T-helper 1 cell treated with Interleukin-12 subunit alpha and Interleukin-12 subunit beta and Interleukin-4 antibody, amounts not matched to agents 30 μg/mL and 1 μg/mL, for 36 hours (primary cell): ENCODE measurements at regions not wholly inside any gene's neighbourhood (a gene's known extent, or its start where the extent isn't known, plus 50 kb on each side); places are given as distances from the start of the nearest gene placed in this dataset.

Experiments
- H3K27ac Mint-ChIP-seq: one replicate; pipeline ENCODE4 v1.8.0; 2021; ENCODE audit warnings: mild to moderate bottlenecking, mixed read lengths
- H3K27me3 Mint-ChIP-seq: one replicate; pipeline ENCODE4 v1.8.0; 2021; ENCODE audit warnings: low read depth, mixed read lengths
- H3K36me3 Mint-ChIP-seq: one replicate; pipeline ENCODE4 v1.8.0; 2021; ENCODE audit warnings: low read depth, mixed read lengths
- H3K4me1 Mint-ChIP-seq: one replicate; pipeline ENCODE4 v1.8.0; 2021; ENCODE audit warnings: low read depth, mixed read lengths
- H3K4me3 Mint-ChIP-seq: one replicate; pipeline ENCODE4 v1.8.0; 2021; ENCODE audit warnings: mild to moderate bottlenecking, moderate library complexity, mixed read lengths
- H3K9me3 Mint-ChIP-seq: one replicate; pipeline ENCODE4 v1.8.0; 2021; ENCODE audit warnings: mixed read lengths

GRCh38 chr5:14090755-14091154 is 52.4 kb upstream of the TRIO start:
- Mint-ChIP-seq H3K27ac (no peak overlapping the region), H3K4me1 (no peaks in the 10 kb centered on the region), H3K36me3 (no peaks in the 10 kb centered on the region), H3K4me3 (no peak overlapping the region), H3K9me3 (no peaks in the 10 kb centered on the region), H3K27me3 (peaks cover under 1% of the 10 kb centered on the region)

DNA sequence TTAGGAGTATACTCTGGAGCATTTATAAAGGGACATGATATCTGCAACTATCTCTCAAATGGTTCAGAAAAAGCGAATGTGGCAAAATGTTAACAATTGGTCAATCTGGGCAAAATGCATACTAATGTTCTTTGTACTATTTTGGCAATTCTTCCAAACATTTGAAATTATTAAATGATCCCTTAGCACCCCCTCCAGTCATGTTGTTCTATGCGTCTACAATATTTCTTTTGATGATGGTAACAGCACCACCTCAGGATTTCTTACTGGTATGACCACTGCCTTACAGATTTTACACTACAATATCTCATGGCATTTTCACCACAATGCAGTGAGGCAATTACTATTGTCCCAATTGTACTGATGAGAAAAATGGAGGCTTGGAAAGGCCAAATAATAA is 52.9 kb upstream of the TRIO start:
- H3K4me3 Mint-ChIP-seq, result no peak overlapping the region
- H3K27ac Mint-ChIP-seq, result no peak overlapping the region
- no peaks in the 10 kb centered on the region for H3K36me3 Mint-ChIP-seq
- H3K4me1 Mint-ChIP-seq, result no peaks in the 10 kb centered on the region
- H3K27me3 Mint-ChIP-seq, result no peaks in the 10 kb centered on the region
- H3K9me3 Mint-ChIP-seq, result no peaks in the 10 kb centered on the region

DNA sequence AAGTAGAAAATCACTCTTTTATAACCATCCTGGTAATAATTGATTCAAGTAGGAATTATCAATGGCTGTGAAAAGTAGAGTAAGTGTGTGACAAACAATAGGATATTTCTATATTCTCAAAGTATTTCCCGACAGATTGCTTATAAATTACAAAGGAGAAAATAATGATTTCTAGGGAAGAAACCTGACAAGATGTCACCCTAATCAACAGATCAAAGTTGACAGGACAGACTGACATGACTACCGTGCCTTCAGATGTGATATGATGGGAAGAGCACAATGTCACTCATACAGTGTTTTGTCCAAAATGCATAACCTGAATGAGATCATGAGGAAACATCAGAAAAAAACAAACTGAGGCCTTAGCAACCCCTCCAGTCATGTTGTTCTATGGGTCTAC is 53.9 kb upstream of the TRIO start:
- Mint-ChIP-seq H3K27ac (no peak overlapping the region), H3K9me3 (no peaks in the 10 kb centered on the region), H3K36me3 (no peaks in the 10 kb centered on the region)

DNA sequence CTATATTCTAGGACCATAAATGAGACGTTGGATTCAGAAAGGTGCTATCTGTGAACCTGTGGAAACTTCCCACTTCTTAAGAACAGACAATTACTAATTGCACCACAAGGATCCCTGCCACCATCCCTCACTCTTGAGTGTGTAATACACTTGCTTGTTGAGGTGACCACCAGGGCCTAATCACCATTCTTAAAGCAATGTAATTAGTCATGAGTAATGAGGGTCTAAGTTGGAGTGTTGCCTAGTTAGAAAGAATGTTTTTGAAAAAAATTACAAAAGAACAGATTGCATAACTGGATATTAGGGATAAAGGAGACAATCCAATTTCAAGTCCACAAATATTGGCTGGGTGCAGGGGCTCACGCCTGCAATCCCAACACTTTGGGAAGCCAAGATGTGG is 56.9 kb upstream of the TRIO start:
- no peaks in the 10 kb centered on the region for H3K4me1 Mint-ChIP-seq
- no peak overlapping the region for H3K27ac Mint-ChIP-seq
- H3K9me3 Mint-ChIP-seq, result no peaks in the 10 kb centered on the region
- H3K27me3 Mint-ChIP-seq, result no peaks in the 10 kb centered on the region
- no peak overlapping the region for H3K4me3 Mint-ChIP-seq
- H3K36me3 Mint-ChIP-seq, result no peaks in the 10 kb centered on the region

More for the DNA sequence above, 53.9 kb upstream of the TRIO start:
- no peak overlapping the region for H3K4me3 Mint-ChIP-seq
- no peaks in the 10 kb centered on the region for H3K4me1 Mint-ChIP-seq
- H3K27me3 Mint-ChIP-seq, result no peaks in the 10 kb centered on the region

DNA sequence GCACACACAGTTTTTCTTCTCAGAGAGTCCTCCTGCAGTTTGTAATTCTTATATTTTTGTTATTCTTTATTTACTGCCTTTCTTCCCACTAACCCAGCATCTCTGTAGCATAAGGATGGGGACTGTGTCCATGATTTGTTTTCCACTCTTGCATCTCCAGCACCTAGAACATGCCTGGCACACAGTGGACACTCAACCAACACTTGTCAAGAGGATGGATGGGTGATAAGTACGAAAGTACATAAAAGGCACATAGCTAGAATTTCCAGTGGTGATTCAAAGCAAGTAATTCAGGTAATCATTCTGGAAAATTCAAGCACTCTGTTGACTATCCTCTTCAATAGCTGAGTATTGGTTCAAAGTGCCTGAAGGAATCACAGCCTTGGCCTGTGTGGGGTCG is 60.2 kb upstream of the TRIO start:
- no peak overlapping the region for H3K4me3 Mint-ChIP-seq
- H3K27ac Mint-ChIP-seq, result no peak overlapping the region
- H3K4me1 Mint-ChIP-seq, result no peaks in the 10 kb centered on the region
- no peaks in the 10 kb centered on the region for H3K9me3 Mint-ChIP-seq
- H3K27me3 Mint-ChIP-seq, result no peaks in the 10 kb centered on the region
- no peaks in the 10 kb centered on the region for H3K36me3 Mint-ChIP-seq

GRCh38 chr5:14082523-14082922 is 60.6 kb upstream of the TRIO start:
- Mint-ChIP-seq H3K36me3 (no peaks in the 10 kb centered on the region), H3K27me3 (no peaks in the 10 kb centered on the region)

DNA sequence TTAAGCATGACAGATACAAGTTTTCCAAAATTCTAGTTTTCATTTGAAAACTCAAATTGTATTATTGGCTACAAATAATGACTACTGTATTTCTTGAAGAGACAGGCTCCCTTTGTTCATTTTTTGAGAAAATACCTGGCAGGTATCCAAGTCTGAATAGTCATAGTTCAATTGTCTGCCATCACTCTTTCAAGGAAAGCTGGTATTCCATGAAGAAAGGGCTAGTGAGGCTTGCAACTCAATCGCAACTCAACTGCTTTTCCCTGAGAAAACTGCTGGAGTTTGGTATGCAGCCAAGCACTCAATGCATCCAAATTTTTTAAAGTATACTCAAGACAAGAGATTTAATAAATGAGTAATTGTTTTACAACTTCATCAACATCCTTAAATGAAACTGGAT is 61.4 kb upstream of the TRIO start:
- H3K27ac Mint-ChIP-seq, result no peak overlapping the region
- no peaks in the 10 kb centered on the region for H3K27me3 Mint-ChIP-seq
- no peaks in the 10 kb centered on the region for H3K36me3 Mint-ChIP-seq
- H3K4me1 Mint-ChIP-seq, result no peaks in the 10 kb centered on the region
- no peaks in the 10 kb centered on the region for H3K9me3 Mint-ChIP-seq
- H3K4me3 Mint-ChIP-seq, result no peak overlapping the region

More at GRCh38 chr5:14082523-14082922, 60.6 kb upstream of the TRIO start:
- Mint-ChIP-seq H3K27ac (no peak overlapping the region), H3K4me3 (no peak overlapping the region), H3K9me3 (no peaks in the 10 kb centered on the region), H3K4me1 (no peaks in the 10 kb centered on the region)

- Mint-ChIP-seq H3K9me3 (no peaks in the 10 kb centered on the region), H3K27ac (no peak overlapping the region), H3K36me3 (no peaks in the 10 kb centered on the region), H3K27me3 (no peaks in the 10 kb centered on the region), H3K4me3 (no peak overlapping the region), H3K4me1 (no peaks in the 10 kb centered on the region)
Measured at GRCh38 chr5:14078716-14079115, 64.4 kb upstream of the TRIO start.

GRCh38 chr5:14077501-14077900 is 65.6 kb upstream of the TRIO start:
- Mint-ChIP-seq H3K9me3 (no peaks in the 10 kb centered on the region), H3K4me3 (no peak overlapping the region), H3K36me3 (no peaks in the 10 kb centered on the region), H3K4me1 (no peaks in the 10 kb centered on the region), H3K27me3 (no peaks in the 10 kb centered on the region), H3K27ac (no peak overlapping the region)

- H3K9me3 Mint-ChIP-seq, result no peaks in the 10 kb centered on the region
- H3K27ac Mint-ChIP-seq, result no peak overlapping the region
- H3K4me3 Mint-ChIP-seq, result no peak overlapping the region
- H3K36me3 Mint-ChIP-seq, result no peaks in the 10 kb centered on the region
- no peaks in the 10 kb centered on the region for H3K4me1 Mint-ChIP-seq
- no peaks in the 10 kb centered on the region for H3K27me3 Mint-ChIP-seq
Measured at GRCh38 chr5:14076561-14076960, 66.6 kb upstream of the TRIO start.

- no peaks in the 10 kb centered on the region for H3K4me1 Mint-ChIP-seq
- H3K27ac Mint-ChIP-seq, result no peak overlapping the region
- no peaks in the 10 kb centered on the region for H3K27me3 Mint-ChIP-seq
- H3K9me3 Mint-ChIP-seq, result no peaks in the 10 kb centered on the region
- H3K36me3 Mint-ChIP-seq, result no peaks in the 10 kb centered on the region
- no peak overlapping the region for H3K4me3 Mint-ChIP-seq
Measured at GRCh38 chr5:14075937-14076336, 67.2 kb upstream of the TRIO start.

DNA sequence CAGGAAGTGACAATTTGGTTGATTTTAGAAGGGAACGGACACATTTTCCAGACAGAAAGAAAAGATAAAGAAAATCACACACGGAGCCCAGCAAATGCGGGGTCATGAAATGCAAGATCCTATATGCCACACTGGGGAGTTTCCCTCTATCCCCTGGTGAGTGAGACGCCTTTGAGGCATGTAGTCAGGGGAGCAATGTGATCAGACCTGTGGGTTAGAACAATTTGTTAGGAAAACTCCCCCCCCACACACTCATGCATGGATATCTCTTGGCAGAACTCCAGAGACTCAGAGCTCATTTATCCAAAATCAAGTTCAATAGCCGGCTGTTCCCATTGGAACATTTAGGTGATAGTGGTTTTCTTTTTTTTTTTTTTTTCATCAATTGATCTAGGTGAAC is 71.7 kb upstream of the TRIO start:
- Mint-ChIP-seq H3K27ac (no peak overlapping the region), H3K9me3 (no peaks in the 10 kb centered on the region), H3K27me3 (no peaks in the 10 kb centered on the region), H3K4me3 (no peak overlapping the region), H3K36me3 (no peaks in the 10 kb centered on the region), H3K4me1 (no peaks in the 10 kb centered on the region)

- Mint-ChIP-seq H3K9me3 (no peaks in the 10 kb centered on the region), H3K4me1 (no peaks in the 10 kb centered on the region), H3K4me3 (no peak overlapping the region), H3K27ac (no peak overlapping the region), H3K36me3 (no peaks in the 10 kb centered on the region), H3K27me3 (no peaks in the 10 kb centered on the region)
Measured at GRCh38 chr5:14069021-14069420, 74.1 kb upstream of the TRIO start.

GRCh38 chr5:14068136-14068535 is 75.0 kb upstream of the TRIO start:
- no peaks in the 10 kb centered on the region for H3K36me3 Mint-ChIP-seq
- H3K4me1 Mint-ChIP-seq, result no peaks in the 10 kb centered on the region
- H3K4me3 Mint-ChIP-seq, result no peak overlapping the region
- H3K9me3 Mint-ChIP-seq, result no peaks in the 10 kb centered on the region
- H3K27ac Mint-ChIP-seq, result no peak overlapping the region
- H3K27me3 Mint-ChIP-seq, result no peaks in the 10 kb centered on the region

- Mint-ChIP-seq H3K27me3 (no peaks in the 10 kb centered on the region), H3K4me1 (no peaks in the 10 kb centered on the region), H3K9me3 (no peaks in the 10 kb centered on the region), H3K4me3 (no peak overlapping the region), H3K27ac (no peak overlapping the region), H3K36me3 (no peaks in the 10 kb centered on the region)
Measured at GRCh38 chr5:14066326-14066725, 76.8 kb upstream of the TRIO start.

- no peaks in the 10 kb centered on the region for H3K27me3 Mint-ChIP-seq
- no peaks in the 10 kb centered on the region for H3K4me1 Mint-ChIP-seq
- no peak overlapping the region for H3K4me3 Mint-ChIP-seq
- peaks cover 7% of the 10 kb centered on the region for H3K9me3 Mint-ChIP-seq
- no peak overlapping the region for H3K27ac Mint-ChIP-seq
- H3K36me3 Mint-ChIP-seq, result no peaks in the 10 kb centered on the region
Measured at GRCh38 chr5:14064841-14065240, 78.3 kb upstream of the TRIO start.
